Left ventricle myocardium inferior (tissue), 1 donor: ENCODE measurements at regions not wholly inside any gene's neighbourhood (a gene's known extent, or its start where the extent isn't known, plus 50 kb on each side); places are given as distances from the start of the nearest gene placed in this dataset.

Experiments
- DNase-seq: peaks from one replicate; pipeline ENCODE4 v3.0.0-alpha.2; 2020
- H3K27ac ChIP-seq: fragments of 200-600 bp; replicated peaks from 2 replicates; pipeline ENCODE4 v1.8.0; 2021
- H3K27me3 ChIP-seq: fragments of 200-600 bp; 2 replicates; pipeline ENCODE4 v1.8.0; 2021; ENCODE audit warnings: low read depth
- H3K36me3 ChIP-seq: fragments of 200-600 bp; 2 replicates; pipeline ENCODE4 v1.8.0; 2021
- H3K4me1 ChIP-seq: fragments of 200-600 bp; 2 replicates; pipeline ENCODE4 v1.8.0; 2021
- H3K4me3 ChIP-seq: fragments of 200-600 bp; 2 replicates; pipeline ENCODE4 v1.8.0; 2021; ENCODE audit warnings: mild to moderate bottlenecking, moderate library complexity
- H3K9me3 ChIP-seq: fragments of 200-600 bp; replicated peaks from 2 replicates; pipeline ENCODE4 v1.8.0; 2021
- CTCF ChIP-seq: fragments of 200-600 bp; IDR thresholded peaks from 2 replicates; pipeline ENCODE4 v1.8.0; 2021; ENCODE audit warnings: antibody characterized with exemption, mild to moderate bottlenecking, borderline replicate concordance
- intact Hi-C: fragments of 100-400 bp; cut with micrococcal nuclease; formaldehyde crosslinking; loops from one replicate; pipeline ENCODE4 v1.11.0; 2022
- donor health status: DM: no; HTN: yes; CAD: no; lungs with severe emphysema.

- TF ChIP-seq CTCF: no peak
- intact Hi-C loops: no loop called here
- Histone ChIP-seq H3K27me3 (no peaks in the 10 kb centered on the region), H3K27ac (no peak overlapping the region), H3K4me3 (no peak overlapping the region), H3K4me1 (no peaks in the 10 kb centered on the region), H3K36me3 (no peaks in the 10 kb centered on the region), H3K9me3 (peaks cover 6% of the 10 kb centered on the region)
- no peak for DNase-seq
Measured at GRCh38 chr7:118009419-118009818, 136.2 kb upstream of the CTTNBP2 start.

GRCh38 chr7:118011652-118012051 is 138.4 kb upstream of the CTTNBP2 start:
- Histone ChIP-seq H3K4me3 (no peak overlapping the region), H3K36me3 (no peaks in the 10 kb centered on the region), H3K27me3 (no peaks in the 10 kb centered on the region), H3K27ac (no peak overlapping the region), H3K4me1 (no peaks in the 10 kb centered on the region), H3K9me3 (peaks cover 7% of the 10 kb centered on the region)
- no peak for DNase-seq
- intact Hi-C loops: no loop called here
- no peak for TF ChIP-seq CTCF

- Histone ChIP-seq H3K9me3 (peaks cover 18% of the 10 kb centered on the region), H3K36me3 (no peaks in the 10 kb centered on the region), H3K27ac (no peak overlapping the region), H3K27me3 (no peaks in the 10 kb centered on the region), H3K4me1 (no peaks in the 10 kb centered on the region), H3K4me3 (no peak overlapping the region)
- TF ChIP-seq CTCF: no peak
- DNase-seq: no peak
- intact Hi-C loops: no loop called here
Measured at GRCh38 chr7:118013252-118014010, 140.2 kb upstream of the CTTNBP2 start.

GRCh38 chr7:118022546-118022945 is 149.3 kb upstream of the CTTNBP2 start:
- no peak for DNase-seq
- no peak for TF ChIP-seq CTCF
- H3K36me3 ChIP-seq: no peaks in the 10 kb centered on the region
- no peak overlapping the region for H3K27ac ChIP-seq
- no peaks in the 10 kb centered on the region for H3K27me3 ChIP-seq
- peaks cover 14% of the 10 kb centered on the region for H3K9me3 ChIP-seq
- intact Hi-C loops: no loop called here
- H3K4me1 ChIP-seq: no peaks in the 10 kb centered on the region
- no peak overlapping the region for H3K4me3 ChIP-seq

GRCh38 chr7:118026791-118027190 is 153.6 kb upstream of the CTTNBP2 start:
- intact Hi-C loops: no loop called here

More at GRCh38 chr7:118026791-118027190, 153.6 kb upstream of the CTTNBP2 start:
- no peak overlapping the region for H3K27ac ChIP-seq
- H3K4me1 ChIP-seq: no peaks in the 10 kb centered on the region
- no peaks in the 10 kb centered on the region for H3K9me3 ChIP-seq
- no peaks in the 10 kb centered on the region for H3K27me3 ChIP-seq
- DNase-seq: no peak
- H3K4me3 ChIP-seq: no peak overlapping the region
- no peak for TF ChIP-seq CTCF
- no peaks in the 10 kb centered on the region for H3K36me3 ChIP-seq
